ENCODE measurements at regions not wholly inside any gene's neighbourhood (a gene's known extent, or its start where the extent isn't known, plus 50 kb on each side); places are given as distances from the start of the nearest gene placed in this dataset.

DNA sequence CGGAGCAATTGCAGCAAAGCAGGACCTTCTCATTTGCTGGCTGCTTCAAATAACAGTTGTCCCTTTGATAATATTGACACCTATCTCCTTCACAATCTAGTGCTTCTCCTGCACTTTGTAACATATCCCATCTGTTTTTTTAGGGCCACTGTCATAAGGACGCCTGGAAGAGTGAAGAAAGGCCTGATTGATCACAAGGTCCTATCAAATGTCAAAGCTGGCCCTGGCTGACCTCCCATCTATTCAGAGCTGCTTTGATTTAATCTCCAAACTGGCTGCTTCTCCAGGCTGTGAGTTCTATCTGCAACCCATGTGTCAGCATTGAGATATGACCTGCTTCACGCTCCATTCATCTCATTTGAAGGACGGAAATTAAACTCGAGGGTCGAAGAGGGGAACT, 601.2 kb upstream of the KCNMB2 start:
- TF ChIP-seq, protein P1, sequence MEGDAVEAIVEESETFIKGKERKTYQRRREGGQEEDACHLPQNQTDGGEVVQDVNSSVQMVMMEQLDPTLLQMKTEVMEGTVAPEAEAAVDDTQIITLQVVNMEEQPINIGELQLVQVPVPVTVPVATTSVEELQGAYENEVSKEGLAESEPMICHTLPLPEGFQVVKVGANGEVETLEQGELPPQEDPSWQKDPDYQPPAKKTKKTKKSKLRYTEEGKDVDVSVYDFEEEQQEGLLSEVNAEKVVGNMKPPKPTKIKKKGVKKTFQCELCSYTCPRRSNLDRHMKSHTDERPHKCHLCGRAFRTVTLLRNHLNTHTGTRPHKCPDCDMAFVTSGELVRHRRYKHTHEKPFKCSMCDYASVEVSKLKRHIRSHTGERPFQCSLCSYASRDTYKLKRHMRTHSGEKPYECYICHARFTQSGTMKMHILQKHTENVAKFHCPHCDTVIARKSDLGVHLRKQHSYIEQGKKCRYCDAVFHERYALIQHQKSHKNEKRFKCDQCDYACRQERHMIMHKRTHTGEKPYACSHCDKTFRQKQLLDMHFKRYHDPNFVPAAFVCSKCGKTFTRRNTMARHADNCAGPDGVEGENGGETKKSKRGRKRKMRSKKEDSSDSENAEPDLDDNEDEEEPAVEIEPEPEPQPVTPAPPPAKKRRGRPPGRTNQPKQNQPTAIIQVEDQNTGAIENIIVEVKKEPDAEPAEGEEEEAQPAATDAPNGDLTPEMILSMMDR (IDR thresholded peaks at IDR 0.05) = no peak
- no peak for TF ChIP-seq POLR2A (IDR thresholded peaks at IDR 0.05)

All from testis (tissue), 2 donors.